Caco-2 (cell line): ENCODE measurements at regions not wholly inside any gene's neighbourhood (a gene's known extent, or its start where the extent isn't known, plus 50 kb on each side); places are given as distances from the start of the nearest gene placed in this dataset.
"Not testable (repeated sequence)": the region's sequence is repeated elsewhere in the genome, so short reads cannot be mapped to it uniquely, and the experiment has no call there.

Source experiments
- BruUV-seq: library from RNA; stranded (reverse); fragments of 400-500 nt; replicated peaks from 2 replicates; lab custom pipeline; 2021; lab: Mats Ljungman, UMichigan
- CTCF ChIA-PET: fragments of 300-600 bp; sonication (Branson Sonifier 250); formaldehyde crosslinking; loops from one replicate; lab custom pipeline; 2022; ENCODE audit warnings: antibody characterized with exemption; lab: Charles Lee
- POLR2A ChIA-PET: fragments of 300-600 bp; sonication (Branson Sonifier 250); formaldehyde crosslinking; loops from one replicate; lab custom pipeline; 2022; ENCODE audit warnings: antibody characterized with exemption; lab: Charles Lee
- DNase-seq, 2 experiments: peaks; one replicate each; pipeline versions ENCODE4 v3.0.0 to v3.0.0-alpha.2; 2020 to 2022
- H3K27me3 ChIP-seq: replicated peaks from 2 replicates; pipeline ENCODE4 v1.6.0; 2011; ENCODE audit warnings: low read length; ENCODE audit not compliant: control insufficient read depth, insufficient read depth
- H3K36me3 ChIP-seq: 2 replicates; pipeline ENCODE4 v1.5.1; 2011; ENCODE audit warnings: low read length; ENCODE audit not compliant: control insufficient read depth, insufficient read depth
- H3K4me1 ChIP-seq: fragments of 250-450 bp; sonication (Bioruptor Pico); 2 replicates; pipeline ENCODE4 v1.5.1; 2020; ENCODE audit warnings: mild to moderate bottlenecking
- H3K4me3 ChIP-seq: 2 replicates; pipeline ENCODE4 v1.5.1; 2011; ENCODE audit warnings: low read depth, mild to moderate bottlenecking, control low read depth, low read length
- H3K9me3 ChIP-seq: fragments of 250-450 bp; sonication (Bioruptor Pico); 2 replicates; pipeline ENCODE4 v1.5.1; 2020; ENCODE audit warnings: mild to moderate bottlenecking, moderate library complexity
- H3K27ac Mint-ChIP-seq: one replicate; pipeline ENCODE4 v1.8.0; 2022; ENCODE audit warnings: mixed read lengths; ENCODE audit not compliant: unreplicated experiment
- H3K27me3 Mint-ChIP-seq: one replicate; pipeline ENCODE4 v1.8.0; 2022; ENCODE audit warnings: mixed read lengths; ENCODE audit not compliant: insufficient read depth, unreplicated experiment
- H3K36me3 Mint-ChIP-seq: one replicate; pipeline ENCODE4 v1.8.0; 2022; ENCODE audit warnings: mild to moderate bottlenecking, mixed read lengths; ENCODE audit not compliant: insufficient read depth, unreplicated experiment
- H3K4me1 Mint-ChIP-seq: one replicate; pipeline ENCODE4 v1.8.0; 2022; ENCODE audit warnings: low read depth, mixed read lengths; ENCODE audit not compliant: unreplicated experiment
- H3K4me3 Mint-ChIP-seq: one replicate; pipeline ENCODE4 v1.8.0; 2022; ENCODE audit warnings: mild to moderate bottlenecking, moderate library complexity, mixed read lengths; ENCODE audit not compliant: unreplicated experiment
- H3K9me3 Mint-ChIP-seq: one replicate; pipeline ENCODE4 v1.8.0; 2022; ENCODE audit warnings: mixed read lengths; ENCODE audit not compliant: unreplicated experiment
- intact Hi-C: fragments of 100-400 bp; cut with micrococcal nuclease; formaldehyde crosslinking; loops from one replicate; pipeline ENCODE4 v1.10.0; 2022; ENCODE audit not compliant: unreplicated experiment

DNA sequence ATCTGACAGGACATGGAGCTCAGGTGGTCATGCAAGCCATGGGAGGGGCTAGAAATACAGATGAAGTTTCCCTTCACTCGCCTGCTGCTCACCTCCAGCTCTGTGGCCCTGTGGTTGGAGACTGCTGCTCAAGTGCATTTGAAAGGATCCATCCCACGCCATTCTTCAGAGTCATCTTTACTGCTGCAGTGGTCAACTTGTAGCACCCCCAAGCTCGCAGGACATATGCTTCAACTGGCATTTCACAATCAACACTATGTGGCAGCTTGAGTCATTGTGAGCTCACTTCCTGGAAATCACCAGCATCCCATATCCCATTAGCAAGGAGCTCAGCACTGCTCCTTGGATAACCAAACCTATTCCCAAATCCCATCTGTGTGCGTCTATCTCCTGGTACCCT lies 116.2 kb upstream of the TP53BP2 start:
- H3K4me1 Mint-ChIP-seq, POLR2A ChIA-PET, H3K36me3 ChIP-seq, H3K4me3 ChIP-seq, H3K27me3 Mint-ChIP-seq, CTCF ChIA-PET, H3K27me3 ChIP-seq, DNase-seq, H3K9me3 ChIP-seq, H3K4me1 ChIP-seq, H3K4me3 Mint-ChIP-seq, intact Hi-C loops, H3K27ac Mint-ChIP-seq, H3K9me3 Mint-ChIP-seq, BruUV-seq: not testable (repeated sequence)
- peaks cover 10% of the 10 kb centered on the region for H3K36me3 Mint-ChIP-seq

DNA sequence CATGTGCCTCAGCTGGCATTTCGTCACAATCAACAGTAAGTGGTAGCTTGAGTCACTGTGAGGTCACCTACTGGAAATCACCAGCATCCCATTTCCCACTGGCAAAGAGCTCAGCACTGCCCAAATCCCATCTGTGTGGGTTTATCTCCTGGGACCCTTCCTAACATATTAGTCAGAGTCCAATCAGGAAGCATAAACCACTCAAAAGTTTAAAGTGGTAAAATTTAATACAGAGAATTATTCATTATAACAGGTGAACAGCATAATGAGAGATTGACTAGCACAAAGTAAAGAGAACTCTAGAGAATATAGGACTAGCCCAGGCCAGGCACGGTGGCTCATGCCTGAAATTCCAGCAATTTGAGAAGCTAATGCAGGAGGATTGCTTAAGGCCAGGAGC lies 107.1 kb upstream of the TP53BP2 start:
- H3K9me3 ChIP-seq, H3K27me3 ChIP-seq, H3K4me3 ChIP-seq, DNase-seq, H3K27ac Mint-ChIP-seq, POLR2A ChIA-PET, H3K36me3 ChIP-seq, H3K36me3 Mint-ChIP-seq, H3K4me1 ChIP-seq, CTCF ChIA-PET, intact Hi-C loops, H3K4me3 Mint-ChIP-seq, H3K27me3 Mint-ChIP-seq, BruUV-seq, H3K9me3 Mint-ChIP-seq, H3K4me1 Mint-ChIP-seq: not testable (repeated sequence)

DNA sequence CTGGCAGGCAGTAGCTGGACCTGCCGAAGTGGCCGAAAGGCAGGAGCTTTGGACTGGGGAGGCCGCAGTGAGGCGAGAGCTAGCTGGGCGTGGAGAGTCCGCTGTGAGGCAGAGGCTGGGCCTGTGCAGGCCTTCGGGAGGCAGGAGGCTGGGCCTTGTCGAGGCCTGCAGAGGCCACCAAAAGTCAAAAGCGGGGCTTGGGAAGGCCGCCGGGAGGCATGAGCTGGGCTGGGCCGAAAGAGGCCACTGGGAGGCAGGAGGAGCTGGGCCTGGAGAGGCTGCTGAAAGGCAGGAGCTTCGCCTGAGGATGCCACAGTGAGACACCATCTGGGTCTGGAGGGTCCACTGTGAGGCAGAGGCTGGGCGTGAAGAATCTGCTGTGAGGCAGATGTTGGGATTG lies 105.8 kb upstream of the TP53BP2 start:
- DNase-seq, H3K36me3 ChIP-seq, intact Hi-C loops, H3K4me1 Mint-ChIP-seq, H3K4me1 ChIP-seq, H3K9me3 ChIP-seq, H3K27me3 ChIP-seq, H3K27me3 Mint-ChIP-seq, H3K4me3 ChIP-seq, H3K4me3 Mint-ChIP-seq, POLR2A ChIA-PET, H3K27ac Mint-ChIP-seq, H3K9me3 Mint-ChIP-seq, H3K36me3 Mint-ChIP-seq, CTCF ChIA-PET: not testable (repeated sequence)
- TSS peak; percentile 38 for BruUV-seq

GRCh38 chr1:223949944-223950343 lies 104.2 kb upstream of the TP53BP2 start:
- H3K4me1 ChIP-seq, DNase-seq, H3K27me3 Mint-ChIP-seq, H3K4me3 Mint-ChIP-seq, H3K4me3 ChIP-seq, H3K9me3 Mint-ChIP-seq, H3K36me3 ChIP-seq, H3K9me3 ChIP-seq, H3K27me3 ChIP-seq, intact Hi-C loops, H3K27ac Mint-ChIP-seq, H3K4me1 Mint-ChIP-seq, POLR2A ChIA-PET, CTCF ChIA-PET, BruUV-seq, H3K36me3 Mint-ChIP-seq: not testable (repeated sequence)

DNA sequence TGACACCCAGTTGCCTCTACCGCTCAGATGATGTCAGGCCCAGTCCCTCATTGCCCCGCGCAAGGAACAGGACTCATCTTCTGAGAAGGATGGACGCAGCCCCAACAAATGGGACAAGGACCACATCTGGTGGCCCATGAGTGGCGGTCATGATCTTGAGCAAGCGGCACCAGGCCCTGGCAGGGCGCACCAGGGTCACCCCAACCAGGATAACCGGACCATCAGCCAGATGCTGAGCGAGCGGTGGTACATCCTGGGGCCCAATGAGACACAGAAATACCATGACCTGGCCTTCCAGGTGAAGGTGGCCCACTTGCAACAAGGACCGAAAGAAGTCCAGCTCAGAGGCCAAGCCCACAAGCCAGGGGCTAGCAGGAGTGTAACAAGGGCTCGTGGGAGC lies 102.3 kb upstream of the TP53BP2 start:
- H3K36me3 Mint-ChIP-seq, H3K27ac Mint-ChIP-seq, BruUV-seq, H3K4me1 Mint-ChIP-seq, H3K27me3 Mint-ChIP-seq, intact Hi-C loops, H3K4me3 ChIP-seq, POLR2A ChIA-PET, CTCF ChIA-PET, H3K4me3 Mint-ChIP-seq, DNase-seq, H3K4me1 ChIP-seq, H3K9me3 Mint-ChIP-seq, H3K27me3 ChIP-seq, H3K36me3 ChIP-seq, H3K9me3 ChIP-seq: not testable (repeated sequence)

DNA sequence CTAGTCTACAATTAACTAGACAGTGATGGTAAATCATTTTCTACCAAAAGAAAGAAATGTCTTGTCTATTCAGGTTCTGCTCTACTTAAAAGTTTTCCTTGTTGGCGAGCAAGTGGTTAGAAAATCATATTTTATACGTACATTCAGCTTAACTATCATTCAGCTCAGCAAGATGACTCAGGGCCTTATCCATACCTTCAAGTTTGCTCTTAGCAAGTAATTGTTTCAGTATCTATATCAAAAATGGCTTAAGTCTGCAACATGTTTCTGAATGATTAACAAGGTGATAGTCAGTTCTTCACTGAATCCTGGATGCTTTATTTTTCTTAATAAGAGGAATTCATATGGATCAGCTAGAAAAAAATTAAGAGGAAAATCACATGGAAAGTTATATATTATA lies 90.8 kb upstream of the TP53BP2 start:
- H3K4me1 Mint-ChIP-seq, H3K4me3 Mint-ChIP-seq, H3K4me1 ChIP-seq, H3K27ac Mint-ChIP-seq, H3K27me3 ChIP-seq, H3K36me3 ChIP-seq, H3K9me3 Mint-ChIP-seq, BruUV-seq, POLR2A ChIA-PET, H3K27me3 Mint-ChIP-seq, DNase-seq, intact Hi-C loops, H3K4me3 ChIP-seq, H3K9me3 ChIP-seq, H3K36me3 Mint-ChIP-seq, CTCF ChIA-PET: not testable (repeated sequence)

GRCh38 chr1:223931476-223931875 lies 85.7 kb upstream of the TP53BP2 start:
- DNase-seq, H3K27me3 ChIP-seq, H3K4me3 ChIP-seq, POLR2A ChIA-PET, H3K9me3 ChIP-seq, H3K9me3 Mint-ChIP-seq, H3K4me1 Mint-ChIP-seq, H3K27me3 Mint-ChIP-seq, H3K27ac Mint-ChIP-seq, H3K4me3 Mint-ChIP-seq, H3K36me3 Mint-ChIP-seq, intact Hi-C loops, CTCF ChIA-PET, H3K36me3 ChIP-seq, BruUV-seq, H3K4me1 ChIP-seq: not testable (repeated sequence)
